Osteoblast (primary cell): ENCODE measurements at regions not wholly inside any gene's neighbourhood (a gene's known extent, or its start where the extent isn't known, plus 50 kb on each side); places are given as distances from the start of the nearest gene placed in this dataset.

Experiments
- DNase-seq: peaks from one replicate; pipeline ENCODE4 v3.0.0; 2011; ENCODE audit warnings: low spot score, mixed read lengths; ENCODE audit not compliant: insufficient read length; ENCODE audit errors: missing footprints
- H2AFZ ChIP-seq: 2 replicates; pipeline ENCODE4 v1.6.0; 2011; ENCODE audit warnings: mild to moderate bottlenecking, low read length
- H3K27ac ChIP-seq: 2 replicates; pipeline ENCODE4 v1.5.1; 2011; ENCODE audit warnings: mild to moderate bottlenecking, low read depth, low read length, moderate library complexity
- H3K27me3 ChIP-seq: 2 replicates; pipeline ENCODE4 v1.6.0; 2012; ENCODE audit warnings: mild to moderate bottlenecking, control low read depth, inconsistent platforms, low read length, moderate library complexity; ENCODE audit not compliant: insufficient read depth
- H3K36me3 ChIP-seq: 2 replicates; pipeline ENCODE4 v1.5.1; 2011; ENCODE audit warnings: mild to moderate bottlenecking, low read length, control low read depth, moderate library complexity; ENCODE audit not compliant: insufficient read depth
- H3K4me1 ChIP-seq: 2 replicates; pipeline ENCODE4 v1.5.1; 2011; ENCODE audit warnings: mild to moderate bottlenecking, low read length, control low read depth, moderate library complexity; ENCODE audit not compliant: insufficient read depth
- H3K4me2 ChIP-seq: 2 replicates; pipeline ENCODE4 v1.6.0; 2011; ENCODE audit warnings: mild to moderate bottlenecking, low read length; ENCODE audit not compliant: insufficient read depth
- H3K4me3 ChIP-seq: fragments of 200-600 bp; sonication (generic); 3 replicates; pipeline ENCODE4 v1.5.1; 2012; ENCODE audit warnings: mild to moderate bottlenecking, low read length, inconsistent platforms; ENCODE audit not compliant: insufficient read depth
- H3K79me2 ChIP-seq: 2 replicates; pipeline ENCODE4 v1.6.0; 2012; ENCODE audit warnings: mild to moderate bottlenecking, low read length, control low read depth, inconsistent platforms; ENCODE audit not compliant: insufficient read depth
- H3K9me3 ChIP-seq: 2 replicates; pipeline ENCODE4 v1.5.1; 2011; ENCODE audit warnings: low read depth, low read length, control low read depth
- H4K20me1 ChIP-seq: 2 replicates; pipeline ENCODE4 v1.6.0; 2012; ENCODE audit warnings: mild to moderate bottlenecking, low read length, control low read depth; ENCODE audit not compliant: insufficient read depth
- CTCF ChIP-seq: IDR thresholded peaks from 2 replicates; pipeline ENCODE4 v1.5.1; 2011; ENCODE audit warnings: mild to moderate bottlenecking, low read depth, low read length, moderate library complexity; ENCODE audit errors: extremely low read depth

GRCh38 chrX:138923805-138924204 is 212.3 kb upstream of the FGF13 start:
- Histone ChIP-seq H3K79me2 (no peaks in the 10 kb centered on the region), H3K9me3 (no peaks in the 10 kb centered on the region), H3K4me3 (no peak overlapping the region), H4K20me1 (no peaks in the 10 kb centered on the region), H3K27ac (no peak overlapping the region), H3K4me1 (no peaks in the 10 kb centered on the region), H2AFZ (no peak overlapping the region), H3K36me3 (no peaks in the 10 kb centered on the region), H3K4me2 (no peak overlapping the region), H3K27me3 (no peaks in the 10 kb centered on the region)
- no peak for TF ChIP-seq CTCF
- DNase-seq: no peak

- Histone ChIP-seq H3K4me2 (no peak overlapping the region), H3K27me3 (no peaks in the 10 kb centered on the region), H3K9me3 (no peaks in the 10 kb centered on the region), H3K36me3 (no peaks in the 10 kb centered on the region), H3K4me1 (no peaks in the 10 kb centered on the region), H3K4me3 (no peak overlapping the region), H2AFZ (no peak overlapping the region), H3K27ac (no peak overlapping the region), H4K20me1 (no peaks in the 10 kb centered on the region), H3K79me2 (no peaks in the 10 kb centered on the region)
- no peak for DNase-seq
- no peak for TF ChIP-seq CTCF
Measured at GRCh38 chrX:138921031-138921430, 209.5 kb upstream of the FGF13 start.

- Histone ChIP-seq H3K27me3 (no peaks in the 10 kb centered on the region), H3K36me3 (no peaks in the 10 kb centered on the region), H3K27ac (no peak overlapping the region), H4K20me1 (no peaks in the 10 kb centered on the region), H3K4me3 (no peak overlapping the region), H3K4me2 (no peak overlapping the region), H3K79me2 (no peaks in the 10 kb centered on the region), H3K9me3 (no peaks in the 10 kb centered on the region), H2AFZ (no peak overlapping the region), H3K4me1 (no peaks in the 10 kb centered on the region)
- TF ChIP-seq CTCF: no peak
- DNase-seq: no peak
Measured at GRCh38 chrX:138917781-138918180, 206.3 kb upstream of the FGF13 start.

- H4K20me1 ChIP-seq: no peaks in the 10 kb centered on the region
- H3K36me3 ChIP-seq: no peaks in the 10 kb centered on the region
- no peak overlapping the region for H2AFZ ChIP-seq
- H3K9me3 ChIP-seq: no peaks in the 10 kb centered on the region
- no peaks in the 10 kb centered on the region for H3K4me1 ChIP-seq
- H3K4me2 ChIP-seq: no peak overlapping the region
- no peaks in the 10 kb centered on the region for H3K79me2 ChIP-seq
- H3K27ac ChIP-seq: no peak overlapping the region
- no peak for TF ChIP-seq CTCF
- DNase-seq: peak; percentile 25
- no peaks in the 10 kb centered on the region for H3K27me3 ChIP-seq
- H3K4me3 ChIP-seq: no peak overlapping the region
Measured at GRCh38 chrX:138914767-138915166, 203.2 kb upstream of the FGF13 start.
